Ascending aorta (tissue), 2 donors: ENCODE measurements at regions not wholly inside any gene's neighbourhood (a gene's known extent, or its start where the extent isn't known, plus 50 kb on each side); places are given as distances from the start of the nearest gene placed in this dataset.

Source experiments
- DNase-seq, 2 donors: peaks; one replicate each; pipeline ENCODE4 v3.0.0-alpha.2; 2019; ENCODE audit warnings: low spot score in 2 of 2
- H3K27ac ChIP-seq, 2 donors: fragments of 200-600 bp; sonication (generic); one replicate each; pipeline ENCODE4 v1.5.1; 2016 to 2017; ENCODE audit warnings: mild to moderate bottlenecking in 1 of 2
- H3K27me3 ChIP-seq: fragments of 200-600 bp; sonication (generic); one replicate; pipeline ENCODE4 v1.5.1; 2017
- H3K36me3 ChIP-seq, 2 donors: fragments of 200-600 bp; sonication (generic); one replicate each; pipeline ENCODE4 v1.5.1; 2016
- H3K4me1 ChIP-seq, 2 donors: fragments of 200-600 bp; sonication (generic); one replicate each; pipeline ENCODE4 v1.5.1; 2016 to 2017; ENCODE audit warnings: mild to moderate bottlenecking in 1 of 2
- H3K4me3 ChIP-seq, 2 donors: fragments of 200-600 bp; sonication (generic); one replicate each; pipeline ENCODE4 v1.5.1; 2016 to 2017; ENCODE audit warnings: mild to moderate bottlenecking in 1 of 2
- H3K9me3 ChIP-seq, 2 donors: fragments of 200-600 bp; sonication (generic); one replicate each; pipeline ENCODE4 v1.5.1; 2016
- intact Hi-C: fragments of 100-400 bp; cut with DNase I; formaldehyde crosslinking; loops from one replicate; pipeline ENCODE4 v1.15.1; 2023
- TF ChIP-seq, protein P1 (sequence below), 3 experiments: fragments of 200-600 bp in 2 of 3; fragments of 450-650 bp in 1 of 3; sonication (generic) in 2 of 3; IDR thresholded peaks; one replicate each; pipeline ENCODE4 v1.5.1; 2016 to 2019; ENCODE audit warnings: antibody characterized with exemption in 3 of 3, mild to moderate bottlenecking in 1 of 3, moderate library complexity in 1 of 3

DNA sequence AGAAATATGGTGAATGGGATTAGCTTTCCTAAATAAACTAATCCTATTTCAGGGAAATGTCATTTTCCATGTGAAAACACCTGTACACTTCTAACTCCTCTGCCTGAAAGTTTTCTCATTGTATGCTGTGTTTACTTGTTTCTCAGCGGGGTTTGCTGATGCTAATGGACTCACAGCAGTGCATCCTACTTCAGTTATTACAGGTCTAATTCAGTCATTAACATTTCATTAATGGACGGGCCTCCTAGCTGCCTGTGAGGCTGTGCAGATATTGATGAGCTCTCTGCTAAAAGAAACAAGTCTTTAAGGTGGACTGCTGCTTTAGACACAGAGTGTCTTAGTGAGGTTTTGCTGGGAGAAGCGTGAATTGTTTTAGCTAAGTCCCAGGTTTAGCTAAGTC, 1342.0 kb upstream of the ZEB2 start:
- TF ChIP-seq, protein P1, sequence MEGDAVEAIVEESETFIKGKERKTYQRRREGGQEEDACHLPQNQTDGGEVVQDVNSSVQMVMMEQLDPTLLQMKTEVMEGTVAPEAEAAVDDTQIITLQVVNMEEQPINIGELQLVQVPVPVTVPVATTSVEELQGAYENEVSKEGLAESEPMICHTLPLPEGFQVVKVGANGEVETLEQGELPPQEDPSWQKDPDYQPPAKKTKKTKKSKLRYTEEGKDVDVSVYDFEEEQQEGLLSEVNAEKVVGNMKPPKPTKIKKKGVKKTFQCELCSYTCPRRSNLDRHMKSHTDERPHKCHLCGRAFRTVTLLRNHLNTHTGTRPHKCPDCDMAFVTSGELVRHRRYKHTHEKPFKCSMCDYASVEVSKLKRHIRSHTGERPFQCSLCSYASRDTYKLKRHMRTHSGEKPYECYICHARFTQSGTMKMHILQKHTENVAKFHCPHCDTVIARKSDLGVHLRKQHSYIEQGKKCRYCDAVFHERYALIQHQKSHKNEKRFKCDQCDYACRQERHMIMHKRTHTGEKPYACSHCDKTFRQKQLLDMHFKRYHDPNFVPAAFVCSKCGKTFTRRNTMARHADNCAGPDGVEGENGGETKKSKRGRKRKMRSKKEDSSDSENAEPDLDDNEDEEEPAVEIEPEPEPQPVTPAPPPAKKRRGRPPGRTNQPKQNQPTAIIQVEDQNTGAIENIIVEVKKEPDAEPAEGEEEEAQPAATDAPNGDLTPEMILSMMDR (IDR thresholded peaks at IDR 0.05): no peak
- H3K4me3 ChIP-seq: no peak overlapping the region
- DNase-seq: no peak
- no peaks in the 10 kb centered on the region for H3K9me3 ChIP-seq
- H3K4me1 ChIP-seq: no peaks in the 10 kb centered on the region
- H3K36me3 ChIP-seq: no peaks in the 10 kb centered on the region
- H3K27me3 ChIP-seq: no peaks in the 10 kb centered on the region
- H3K27ac ChIP-seq: no peak overlapping the region
- intact Hi-C loops: no loop called here

- Histone ChIP-seq H3K27me3 (no peaks in the 10 kb centered on the region), H3K27ac (no peak overlapping the region), H3K4me1 (no peaks in the 10 kb centered on the region), H3K4me3 (no peak overlapping the region), H3K36me3 (no peaks in the 10 kb centered on the region), H3K9me3 (no peaks in the 10 kb centered on the region)
- DNase-seq: no peak
- TF ChIP-seq, protein P1 (IDR thresholded peaks at IDR 0.05): no peak
- intact Hi-C loops: no loop called here
Observed at GRCh38 chr2:145860083-145860482, 1340.2 kb upstream of the ZEB2 start.

DNA sequence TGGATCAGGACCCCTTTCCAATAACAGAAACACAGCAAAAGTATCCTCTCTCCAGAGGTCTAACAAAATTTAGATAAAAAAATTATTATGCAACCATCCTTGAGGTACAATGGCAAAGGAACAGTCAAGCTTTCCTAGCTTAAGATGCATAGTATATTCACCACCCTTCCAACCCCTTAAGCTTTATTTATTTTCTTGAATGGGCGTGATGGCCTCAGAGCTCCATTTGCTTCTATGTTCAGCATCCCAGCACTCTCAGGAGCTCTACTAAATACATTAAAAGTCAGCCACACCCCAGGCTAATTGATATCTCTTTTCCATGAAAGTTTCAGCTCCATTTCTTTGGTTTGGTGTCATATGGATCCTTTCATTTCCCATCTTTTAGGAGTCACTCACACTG, 1335.2 kb upstream of the ZEB2 start:
- H3K27ac ChIP-seq: no peak overlapping the region
- no peaks in the 10 kb centered on the region for H3K36me3 ChIP-seq
- H3K9me3 ChIP-seq: no peaks in the 10 kb centered on the region
- H3K27me3 ChIP-seq: no peaks in the 10 kb centered on the region
- no peak overlapping the region for H3K4me3 ChIP-seq
- intact Hi-C loops: no loop called here
- no peaks in the 10 kb centered on the region for H3K4me1 ChIP-seq
- no peak for DNase-seq
- TF ChIP-seq, protein P1 (IDR thresholded peaks at IDR 0.05): no peak

DNA sequence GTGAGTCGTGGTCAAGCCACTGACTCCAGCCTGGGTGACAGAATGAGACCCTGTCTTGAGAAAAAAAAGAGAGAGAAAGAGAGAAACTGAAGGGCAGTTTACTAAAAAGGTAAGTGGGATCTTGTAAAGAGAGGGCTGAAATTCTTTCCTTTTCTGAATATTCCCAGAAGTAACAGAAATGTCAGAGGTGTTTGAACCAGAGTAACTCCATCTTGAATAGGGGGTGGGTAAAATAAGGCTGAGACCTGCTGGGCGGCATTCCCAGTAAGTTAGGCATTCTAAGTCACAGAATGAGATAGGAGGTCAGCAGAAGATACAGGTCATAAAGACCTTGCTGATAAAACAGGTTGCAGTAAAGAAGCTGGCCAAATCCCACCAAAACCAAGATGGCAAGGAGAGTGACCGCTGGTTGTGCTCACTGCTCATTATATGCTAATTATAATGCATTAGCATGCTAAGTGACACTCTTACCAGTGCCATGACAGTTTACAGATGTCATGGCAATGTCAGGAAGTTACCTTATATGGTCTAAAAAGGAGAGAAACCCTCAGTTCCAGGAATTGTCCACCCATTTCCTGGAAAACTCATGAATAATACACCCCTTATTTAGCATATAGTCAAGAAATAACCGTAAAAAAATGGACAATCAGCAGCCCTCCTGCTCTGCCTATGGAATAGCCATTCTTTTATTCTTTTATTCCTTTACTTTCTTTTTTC, 1334.3 kb upstream of the ZEB2 start:
- Histone ChIP-seq H3K36me3 (no peaks in the 10 kb centered on the region), H3K27me3 (no peaks in the 10 kb centered on the region), H3K4me1 (no peaks in the 10 kb centered on the region), H3K9me3 (no peaks in the 10 kb centered on the region), H3K4me3 (no peak overlapping the region), H3K27ac (no peak overlapping the region)
- DNase-seq: no peak
- intact Hi-C loops: no loop called here
- TF ChIP-seq, protein P1 (IDR thresholded peaks at IDR 0.05): no peak

GRCh38 chr2:145851730-145852129, 1331.8 kb upstream of the ZEB2 start:
- Histone ChIP-seq H3K4me1 (no peaks in the 10 kb centered on the region), H3K36me3 (no peaks in the 10 kb centered on the region), H3K4me3 (no peak overlapping the region), H3K27ac (no peak overlapping the region), H3K9me3 (no peaks in the 10 kb centered on the region), H3K27me3 (no peaks in the 10 kb centered on the region)
- intact Hi-C loops: no loop called here
- no peak for DNase-seq
- TF ChIP-seq, protein P1 (IDR thresholded peaks at IDR 0.05): no peak

- TF ChIP-seq, protein P1 (IDR thresholded peaks at IDR 0.05): no peak
- Histone ChIP-seq H3K9me3 (no peaks in the 10 kb centered on the region), H3K4me1 (no peaks in the 10 kb centered on the region), H3K4me3 (no peak overlapping the region), H3K36me3 (no peaks in the 10 kb centered on the region), H3K27me3 (no peaks in the 10 kb centered on the region), H3K27ac (no peak overlapping the region)
- intact Hi-C loops: no loop called here
- DNase-seq: no peak
Observed at GRCh38 chr2:145849466-145849865, 1329.5 kb upstream of the ZEB2 start.
